Stomach (tissue), 8 donors: ENCODE measurements at regions not wholly inside any gene's neighbourhood (a gene's known extent, or its start where the extent isn't known, plus 50 kb on each side); places are given as distances from the start of the nearest gene placed in this dataset.
A peak's percentile ranks its signal among the peaks of the same experiment; 100 is the strongest.

Experiments
- DNase-seq, 2 donors: peaks; one replicate each; pipeline versions ENCODE4 v3.0.0 to v3.0.0-alpha.2; 2013 to 2019
- H3K27ac ChIP-seq, 5 donors: fragments of 200-600 bp in 4 of 5; sonication (generic) in 4 of 5; one replicate each; pipeline ENCODE4 v1.5.1; 2013 to 2019; ENCODE audit warnings: mild to moderate bottlenecking in 1 of 5, moderate library complexity in 1 of 5
- H3K27me3 ChIP-seq, 3 donors: fragments of 200-600 bp; sonication (generic); one replicate each; pipeline ENCODE4 v1.5.1; 2017 to 2019; ENCODE audit warnings: mixed run types in 1 of 3
- H3K36me3 ChIP-seq, 4 donors: fragments of 200-600 bp; sonication (generic); 1 replicate in 3 of 4; 2 replicates in 1 of 4; pipeline ENCODE4 v1.5.1; 2016 to 2019
- H3K4me1 ChIP-seq, 4 donors: fragments of 200-600 bp; sonication (generic); one replicate each; pipeline ENCODE4 v1.5.1; 2016 to 2019
- H3K4me3 ChIP-seq, 4 donors: fragments of 200-600 bp; sonication (generic) in 3 of 4; one replicate each; pipeline ENCODE4 v1.5.1; 2016 to 2019; ENCODE audit warnings: mild to moderate bottlenecking in 1 of 4
- H3K9me3 ChIP-seq, 4 donors: fragments of 200-600 bp; sonication (generic); one replicate each; pipeline ENCODE4 v1.5.1; 2016 to 2019
- CTCF ChIP-seq, 7 experiments: fragments of 450-650 bp in 4 of 7; fragments of 200-600 bp in 3 of 7; sonication (generic) in 3 of 7; IDR thresholded peaks; one replicate each; pipeline ENCODE4 v1.5.1; 2016 to 2019; ENCODE audit warnings: antibody characterized with exemption in 7 of 7, control low read depth in 2 of 7, mild to moderate bottlenecking in 1 of 7
- EP300 ChIP-seq: sonication (generic); formaldehyde crosslinking; IDR thresholded peaks from one replicate; pipeline ENCODE4 v1.6.1; 2017; ENCODE audit warnings: antibody characterized with exemption
- POLR2A ChIP-seq, 4 donors: fragments of 450-650 bp; IDR thresholded peaks; one replicate each; pipeline ENCODE4 v1.6.1; 2016; ENCODE audit warnings: antibody characterized with exemption in 4 of 4, control low read depth in 2 of 4, mild to moderate bottlenecking in 1 of 4, moderate library complexity in 1 of 4
- POLR2AphosphoS5 ChIP-seq, 3 donors: sonication (generic); formaldehyde crosslinking; IDR thresholded peaks; one replicate each; pipeline ENCODE4 v1.6.1; 2016; ENCODE audit warnings: antibody characterized with exemption in 3 of 3
- WGBS, 5 donors: extraction: QIAGEN DNeasy Blood & Tissue Kit in 3 of 5; methylation state at CpG; one replicate each; pipeline versions ENCODE4 v1.1.5 to v1.1.7; 2013 to 2018; 5-methylcytosine and 5-hydroxymethylcytosine counted together
- intact Hi-C: fragments of 100-400 bp; cut with DNase I; formaldehyde crosslinking; loops from one replicate; pipeline ENCODE4 v1.15.1; 2023; ENCODE audit warnings: low total_unique reads
- donor health status: healthy with polysubstance abuse.
- donor health status: Bipolar disorder and iron deficiency.
- donor health status: healthy.

GRCh38 chrX:114075073-114075673 is 508.7 kb upstream of the HTR2C start:
- H3K27ac ChIP-seq = no peak overlapping the region
- intact Hi-C loops = no loop called here
- no peak overlapping the region for H3K4me3 ChIP-seq
- H3K9me3 ChIP-seq = no peaks in the 10 kb centered on the region
- WGBS, 5 donors = 52 to 64% (median 62%) methylated on average over 4 of the region's 4 CpGs
- no peak for DNase-seq
- peaks cover 0 to 4% (median 0%) of the 10 kb centered on the region in 3 donors for H3K27me3 ChIP-seq
- no peaks in the 10 kb centered on the region for H3K36me3 ChIP-seq
- no peaks in the 10 kb centered on the region for H3K4me1 ChIP-seq
- TF ChIP-seq POLR2A (IDR thresholded peaks at IDR 0.05) (no peak), EP300 (no peak), POLR2AphosphoS5 (IDR thresholded peaks at IDR 0.05) (no peak), CTCF (IDR thresholded peaks at IDR 0.05) (peak in 1 of 7 experiments; percentile 11)

GRCh38 chrX:114073926-114074325 is 510.0 kb upstream of the HTR2C start:
- H3K27me3 ChIP-seq = peaks cover 0 to 4% (median 0%) of the 10 kb centered on the region in 3 donors
- TF ChIP-seq EP300 (no peak), POLR2A (IDR thresholded peaks at IDR 0.05) (no peak), POLR2AphosphoS5 (IDR thresholded peaks at IDR 0.05) (no peak), CTCF (IDR thresholded peaks at IDR 0.05) (no peak)
- DNase-seq = no peak
- H3K9me3 ChIP-seq = no peaks in the 10 kb centered on the region
- no peaks in the 10 kb centered on the region for H3K4me1 ChIP-seq
- WGBS, 5 donors = 29 to 45% (median 37%) methylated on average over 3 of the region's 3 CpGs
- no peak overlapping the region for H3K27ac ChIP-seq
- no peak overlapping the region for H3K4me3 ChIP-seq
- no peaks in the 10 kb centered on the region for H3K36me3 ChIP-seq
- intact Hi-C loops = no loop called here

GRCh38 chrX:114071412-114071811 is 512.5 kb upstream of the HTR2C start:
- peaks cover 0 to 4% (median 0%) of the 10 kb centered on the region in 3 donors for H3K27me3 ChIP-seq
- TF ChIP-seq POLR2A (IDR thresholded peaks at IDR 0.05) = no peak
- TF ChIP-seq EP300 = no peak
- no peak for TF ChIP-seq POLR2AphosphoS5 (IDR thresholded peaks at IDR 0.05)
- no peak for TF ChIP-seq CTCF (IDR thresholded peaks at IDR 0.05)
- H3K4me3 ChIP-seq = no peak overlapping the region
- WGBS, 5 donors = 81 to 97% (median 91%) methylated on average over 4 to 5 of the region's 5 CpGs
- H3K36me3 ChIP-seq = no peaks in the 10 kb centered on the region
- H3K4me1 ChIP-seq = no peaks in the 10 kb centered on the region
- H3K27ac ChIP-seq = no peak overlapping the region
- no peaks in the 10 kb centered on the region for H3K9me3 ChIP-seq
- no peak for DNase-seq
- intact Hi-C loops = no loop called here

- no peak overlapping the region for H3K27ac ChIP-seq
- H3K4me3 ChIP-seq = no peak overlapping the region
- H3K9me3 ChIP-seq = no peaks in the 10 kb centered on the region
- no peak for DNase-seq
- TF ChIP-seq CTCF (IDR thresholded peaks at IDR 0.05) (no peak), EP300 (no peak), POLR2A (IDR thresholded peaks at IDR 0.05) (no peak), POLR2AphosphoS5 (IDR thresholded peaks at IDR 0.05) (no peak)
- intact Hi-C loops = no loop called here
- 79 to 85% (median 83%) methylated on average over 3 to 4 of the region's 4 CpGs for WGBS, 5 donors
- H3K4me1 ChIP-seq = no peaks in the 10 kb centered on the region
- H3K36me3 ChIP-seq = no peaks in the 10 kb centered on the region
- H3K27me3 ChIP-seq = no peaks in the 10 kb centered on the region
These were observed 518.2 kb upstream of the HTR2C start for GRCh38 chrX:114065577-114066223.
